ENCODE measurements at regions not wholly inside any gene's neighbourhood (a gene's known extent, or its start where the extent isn't known, plus 50 kb on each side); places are given as distances from the start of the nearest gene placed in this dataset.

- H3K27me3 ChIP-seq (ENCODE audit: control insufficient read depth in 1 of 2, insufficient read depth in 2 of 2, low read length in 2 of 2): no peaks in the 10 kb centered on the region
- H3K27ac ChIP-seq (ENCODE audit: low read depth in 1 of 2, low read length in 2 of 2): no peak overlapping the region
- H3K4me1 ChIP-seq (ENCODE audit: insufficient read depth, low read length): no peaks in the 10 kb centered on the region
- H3K9me3 ChIP-seq (ENCODE audit: control insufficient read depth in 1 of 2, insufficient read depth in 1 of 2, low read length in 2 of 2): no peaks in the 10 kb centered on the region
- CTCF ChIA-PET: interaction anchor here (0.9 kb wide), 1 partner anchor 524 kb away, joined by 3 read pairs; no protein-coding TSS in a partner anchor
- Mint-ChIP-seq H3K36me3 (ENCODE audit: low read depth) (no peaks in the 10 kb centered on the region), H3K9me3 (peaks cover 2% of the 10 kb centered on the region), H3K4me1 (ENCODE audit: low read depth) (no peaks in the 10 kb centered on the region), H3K4me3 (no peak overlapping the region), H3K27me3 (no peaks in the 10 kb centered on the region), H3K27ac (no peak overlapping the region)
- no peak for ATAC-seq (ENCODE audit: poor library complexity)
- H3K4me3 ChIP-seq (ENCODE audit: low read length): no peak overlapping the region
- DNase-seq: no peak
- intact Hi-C loops (cut with DNase I, micrococcal nuclease): no loop called here
- POLR2A ChIA-PET: no interaction called here
- TF ChIP-seq, protein P1, sequence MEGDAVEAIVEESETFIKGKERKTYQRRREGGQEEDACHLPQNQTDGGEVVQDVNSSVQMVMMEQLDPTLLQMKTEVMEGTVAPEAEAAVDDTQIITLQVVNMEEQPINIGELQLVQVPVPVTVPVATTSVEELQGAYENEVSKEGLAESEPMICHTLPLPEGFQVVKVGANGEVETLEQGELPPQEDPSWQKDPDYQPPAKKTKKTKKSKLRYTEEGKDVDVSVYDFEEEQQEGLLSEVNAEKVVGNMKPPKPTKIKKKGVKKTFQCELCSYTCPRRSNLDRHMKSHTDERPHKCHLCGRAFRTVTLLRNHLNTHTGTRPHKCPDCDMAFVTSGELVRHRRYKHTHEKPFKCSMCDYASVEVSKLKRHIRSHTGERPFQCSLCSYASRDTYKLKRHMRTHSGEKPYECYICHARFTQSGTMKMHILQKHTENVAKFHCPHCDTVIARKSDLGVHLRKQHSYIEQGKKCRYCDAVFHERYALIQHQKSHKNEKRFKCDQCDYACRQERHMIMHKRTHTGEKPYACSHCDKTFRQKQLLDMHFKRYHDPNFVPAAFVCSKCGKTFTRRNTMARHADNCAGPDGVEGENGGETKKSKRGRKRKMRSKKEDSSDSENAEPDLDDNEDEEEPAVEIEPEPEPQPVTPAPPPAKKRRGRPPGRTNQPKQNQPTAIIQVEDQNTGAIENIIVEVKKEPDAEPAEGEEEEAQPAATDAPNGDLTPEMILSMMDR (IDR thresholded peaks at IDR 0.05): no peak
- H3K36me3 ChIP-seq (ENCODE audit: insufficient read depth, low read length): no peaks in the 10 kb centered on the region
These were observed 292.6 kb downstream of the NUF2 start for GRCh38 chr1:163614361-163614760.

- no peaks in the 10 kb centered on the region for H3K27me3 ChIP-seq (ENCODE audit: control insufficient read depth in 1 of 2, insufficient read depth in 2 of 2, low read length in 2 of 2)
- intact Hi-C loops (cut with DNase I, micrococcal nuclease): no loop called here
- H3K36me3 ChIP-seq (ENCODE audit: insufficient read depth, low read length): no peaks in the 10 kb centered on the region
- DNase-seq: no peak
- TF ChIP-seq, protein P1 (IDR thresholded peaks at IDR 0.05): no peak
- no peaks in the 10 kb centered on the region for H3K36me3 Mint-ChIP-seq (ENCODE audit: low read depth)
- H3K4me3 Mint-ChIP-seq: no peak overlapping the region
- ATAC-seq (ENCODE audit: poor library complexity): no peak
- no peak overlapping the region for H3K27ac Mint-ChIP-seq
- H3K9me3 Mint-ChIP-seq: peaks cover 24% of the 10 kb centered on the region
- ChIA-PET CTCF (no interaction called here), POLR2A (no interaction called here)
- peaks cover 3 to 6% of the 10 kb centered on the region in 2 experiments for H3K9me3 ChIP-seq (ENCODE audit: control insufficient read depth in 1 of 2, insufficient read depth in 1 of 2, low read length in 2 of 2)
- no peaks in the 10 kb centered on the region for H3K4me1 Mint-ChIP-seq (ENCODE audit: low read depth)
- no peaks in the 10 kb centered on the region for H3K4me1 ChIP-seq (ENCODE audit: insufficient read depth, low read length)
- no peak overlapping the region for H3K4me3 ChIP-seq (ENCODE audit: low read length)
- no peak overlapping the region for H3K27ac ChIP-seq (ENCODE audit: low read depth in 1 of 2, low read length in 2 of 2)
- no peaks in the 10 kb centered on the region for H3K27me3 Mint-ChIP-seq
These were observed 306.4 kb downstream of the NUF2 start for GRCh38 chr1:163628034-163628773.

DNA sequence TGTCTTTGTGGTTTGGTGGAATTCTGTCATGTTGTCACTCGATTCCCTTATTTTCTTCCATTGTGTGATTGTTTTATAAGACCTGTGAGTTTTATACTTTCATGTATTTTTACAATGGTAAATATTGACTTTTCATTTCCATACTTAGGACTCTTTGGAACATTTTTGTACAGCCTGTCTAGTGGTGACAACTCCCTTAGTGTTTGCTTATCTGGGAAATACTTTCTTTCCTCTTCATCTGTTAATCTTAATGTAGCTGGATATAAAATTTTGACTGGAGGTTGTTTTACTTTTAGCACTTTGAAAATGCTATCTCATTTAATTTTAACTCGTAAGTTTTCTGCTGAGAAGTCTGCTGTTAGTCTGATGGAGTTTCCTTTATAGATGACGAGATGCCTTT is 310.5 kb downstream of the NUF2 start:
- H3K27me3 Mint-ChIP-seq: no peaks in the 10 kb centered on the region

More for the DNA sequence above, 310.5 kb downstream of the NUF2 start:
- TF ChIP-seq, protein P1 (IDR thresholded peaks at IDR 0.05): no peak
- no peak for ATAC-seq (ENCODE audit: poor library complexity)
- H3K27me3 ChIP-seq (ENCODE audit: control insufficient read depth in 1 of 2, insufficient read depth in 2 of 2, low read length in 2 of 2): no peaks in the 10 kb centered on the region
- H3K4me1 ChIP-seq (ENCODE audit: insufficient read depth, low read length): no peaks in the 10 kb centered on the region
- Mint-ChIP-seq H3K27ac (no peak overlapping the region), H3K36me3 (ENCODE audit: low read depth) (no peaks in the 10 kb centered on the region), H3K9me3 (peaks cover 16% of the 10 kb centered on the region), H3K4me3 (no peak overlapping the region), H3K4me1 (ENCODE audit: low read depth) (no peaks in the 10 kb centered on the region)
- H3K27ac ChIP-seq (ENCODE audit: low read depth in 1 of 2, low read length in 2 of 2): no peak overlapping the region
- ChIA-PET CTCF (no interaction called here), POLR2A (no interaction called here)
- H3K4me3 ChIP-seq (ENCODE audit: low read length): no peak overlapping the region
- H3K9me3 ChIP-seq (ENCODE audit: control insufficient read depth in 1 of 2, insufficient read depth in 1 of 2, low read length in 2 of 2): peaks cover 12 to 14% of the 10 kb centered on the region in 2 experiments
- intact Hi-C loops (cut with DNase I, micrococcal nuclease): no loop called here
- no peaks in the 10 kb centered on the region for H3K36me3 ChIP-seq (ENCODE audit: insufficient read depth, low read length)
- no peak for DNase-seq
